Cardiac muscle cell (in vitro differentiated cells and primary cell): ENCODE measurements at regions not wholly inside any gene's neighbourhood (a gene's known extent, or its start where the extent isn't known, plus 50 kb on each side); places are given as distances from the start of the nearest gene placed in this dataset.

Experiments
- DNase-seq, 2 donors: peaks; one replicate each; pipeline versions ENCODE4 v3.0.0 to v3.0.0-alpha.2; 2010 to 2017; ENCODE audit warnings: low read depth in 1 of 2, low spot score in 1 of 2
- H3K27ac ChIP-seq: fragments of 200-600 bp; sonication (generic); 2 replicates; pipeline ENCODE4 v1.5.1; 2016
- H3K27me3 ChIP-seq: fragments of 200-600 bp; sonication (generic); 2 replicates; pipeline ENCODE4 v1.6.0; 2016; ENCODE audit warnings: control low read depth
- H3K36me3 ChIP-seq: fragments of 200-600 bp; sonication (generic); 2 replicates; pipeline ENCODE4 v1.5.1; 2016; ENCODE audit warnings: control low read depth
- H3K4me1 ChIP-seq: fragments of 200-600 bp; sonication (generic); 2 replicates; pipeline ENCODE4 v1.8.1; 2017; ENCODE audit warnings: low read depth, mild to moderate bottlenecking, mixed run types
- H3K4me3 ChIP-seq: fragments of 200-600 bp; sonication (generic); 2 replicates; pipeline ENCODE4 v1.5.1; 2016; ENCODE audit warnings: mild to moderate bottlenecking
- H3K9me3 ChIP-seq: fragments of 200-600 bp; sonication (generic); 2 replicates; pipeline ENCODE4 v1.5.1; 2017; ENCODE audit warnings: low read depth, mild to moderate bottlenecking, control low read depth
- CTCF ChIP-seq: IDR thresholded peaks from 2 replicates; pipeline ENCODE4 v1.5.1; 2012; ENCODE audit warnings: low read depth, mild to moderate bottlenecking, low read length

GRCh38 chr6:67887747-67888545, 747.1 kb upstream of the ADGRB3 start:
- no peak for DNase-seq
- no peak for TF ChIP-seq CTCF
- H3K4me3 ChIP-seq = no peak overlapping the region
- H3K36me3 ChIP-seq = no peaks in the 10 kb centered on the region
- H3K27ac ChIP-seq = no peak overlapping the region
- H3K4me1 ChIP-seq = no peaks in the 10 kb centered on the region
- H3K9me3 ChIP-seq = no peaks in the 10 kb centered on the region
- no peaks in the 10 kb centered on the region for H3K27me3 ChIP-seq

DNA sequence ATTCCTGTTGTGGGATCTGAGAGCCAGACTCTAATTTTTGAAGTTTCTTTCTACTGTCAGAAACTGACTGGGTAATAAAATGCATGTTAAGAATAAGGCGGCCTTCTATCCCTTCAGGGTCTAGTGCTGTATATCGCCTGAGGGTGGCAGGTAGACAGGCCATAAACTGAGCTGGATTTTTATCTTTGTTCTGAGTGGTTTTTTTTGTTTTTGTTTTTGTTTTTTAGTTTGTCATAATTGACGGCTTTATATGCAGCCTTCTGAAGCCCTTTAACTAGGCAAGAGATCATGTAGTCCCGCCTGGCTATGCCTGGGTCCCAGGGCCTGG, 747.7 kb upstream of the ADGRB3 start:
- no peak for TF ChIP-seq CTCF
- Histone ChIP-seq H3K4me3 (no peak overlapping the region), H3K27me3 (no peaks in the 10 kb centered on the region), H3K36me3 (no peaks in the 10 kb centered on the region), H3K4me1 (no peaks in the 10 kb centered on the region), H3K27ac (no peak overlapping the region), H3K9me3 (no peaks in the 10 kb centered on the region)
- no peak for DNase-seq

GRCh38 chr6:67886840-67887292, 748.2 kb upstream of the ADGRB3 start:
- Histone ChIP-seq H3K4me1 (no peaks in the 10 kb centered on the region), H3K4me3 (no peak overlapping the region), H3K36me3 (no peaks in the 10 kb centered on the region), H3K9me3 (no peaks in the 10 kb centered on the region), H3K27ac (no peak overlapping the region), H3K27me3 (no peaks in the 10 kb centered on the region)
- TF ChIP-seq CTCF = no peak
- no peak for DNase-seq

- TF ChIP-seq CTCF = no peak
These were observed 748.9 kb upstream of the ADGRB3 start for GRCh38 chr6:67886036-67886707.

GRCh38 chr6:67885081-67886033, 749.7 kb upstream of the ADGRB3 start:
- no peaks in the 10 kb centered on the region for H3K9me3 ChIP-seq
- no peaks in the 10 kb centered on the region for H3K4me1 ChIP-seq
- no peak for TF ChIP-seq CTCF
- no peaks in the 10 kb centered on the region for H3K36me3 ChIP-seq
- DNase-seq = no peak
- no peaks in the 10 kb centered on the region for H3K27me3 ChIP-seq
- H3K4me3 ChIP-seq = no peak overlapping the region
- no peak overlapping the region for H3K27ac ChIP-seq

More at GRCh38 chr6:67886036-67886707, 748.9 kb upstream of the ADGRB3 start:
- Histone ChIP-seq H3K4me1 (no peaks in the 10 kb centered on the region), H3K36me3 (no peaks in the 10 kb centered on the region), H3K9me3 (no peaks in the 10 kb centered on the region), H3K27ac (no peak overlapping the region), H3K4me3 (no peak overlapping the region), H3K27me3 (no peaks in the 10 kb centered on the region)
- no peak for DNase-seq
